ENCODE measurements at regions not wholly inside any gene's neighbourhood (a gene's known extent, or its start where the extent isn't known, plus 50 kb on each side); places are given as distances from the start of the nearest gene placed in this dataset.

- DNase-seq (ENCODE audit: low spot score), result no peak
These were observed 162.9 kb downstream of the FAM170A start for GRCh38 chr5:119792161-119792799.

- no peak for DNase-seq (ENCODE audit: low spot score)
These were observed 166.4 kb downstream of the FAM170A start for GRCh38 chr5:119795768-119796167.

DNA sequence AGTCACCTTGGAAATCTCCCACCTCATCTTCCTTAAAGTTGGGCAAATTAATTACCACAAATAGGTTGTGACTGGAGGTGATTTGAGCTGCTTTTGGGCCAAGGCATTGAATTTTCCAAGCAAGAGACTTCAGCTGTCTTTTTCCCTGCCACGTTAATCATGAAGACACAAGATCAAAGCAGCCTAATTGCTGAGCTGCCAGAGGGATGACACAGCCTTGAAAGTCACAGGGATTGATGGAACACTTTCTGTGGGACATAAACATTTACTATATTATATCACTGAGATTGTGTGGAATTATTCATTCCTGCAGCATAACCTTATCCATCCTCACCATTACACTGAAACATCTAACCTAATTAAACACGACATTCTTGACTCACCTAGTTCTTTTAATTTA is 172.2 kb downstream of the FAM170A start:
- no peak for DNase-seq (ENCODE audit: low spot score)

GRCh38 chr5:119808024-119808423 is 178.7 kb downstream of the FAM170A start:
- DNase-seq (ENCODE audit: low spot score), result no peak

- DNase-seq (ENCODE audit: low spot score), result no peak
These were observed 179.1 kb downstream of the FAM170A start for GRCh38 chr5:119808474-119808873.

DNA sequence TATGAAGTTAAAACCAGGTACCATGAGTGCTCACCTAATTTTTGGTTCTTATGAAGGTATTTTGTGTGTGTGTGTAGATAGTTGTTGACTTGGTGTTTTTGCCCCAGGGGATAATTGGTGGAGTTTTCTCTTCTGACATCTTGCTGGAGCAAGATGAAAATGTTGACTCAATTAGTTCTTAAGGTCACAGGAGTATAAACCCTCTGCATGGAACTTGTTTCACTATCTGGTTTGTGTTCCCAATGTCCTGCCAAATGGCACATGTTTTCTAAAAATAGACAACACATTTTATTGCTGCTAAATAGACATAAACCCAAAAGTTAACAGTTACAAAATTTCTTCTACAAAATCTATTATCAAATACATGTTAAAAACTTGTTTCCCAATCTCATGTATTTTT is 180.9 kb downstream of the FAM170A start:
- no peak for DNase-seq (ENCODE audit: low spot score)

DNA sequence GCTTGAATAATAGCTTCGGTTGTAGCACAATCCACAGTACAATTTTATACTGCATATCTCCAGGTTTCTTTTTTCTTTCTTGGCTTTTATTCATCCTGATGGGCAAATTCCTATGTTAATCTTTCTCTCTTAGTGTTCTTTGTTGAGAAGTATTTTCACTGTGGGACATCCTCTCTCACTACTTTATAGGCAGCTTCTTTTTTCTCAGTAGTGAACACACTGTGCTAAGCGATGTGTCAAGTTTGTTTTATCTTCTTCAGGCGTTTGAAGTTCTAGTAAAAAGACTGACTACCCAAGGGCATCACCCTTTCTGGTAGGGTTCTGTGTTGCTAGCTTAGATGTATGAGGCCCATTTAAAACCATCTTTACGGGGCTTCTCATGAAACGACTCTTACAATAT is 182.1 kb downstream of the FAM170A start:
- no peak for DNase-seq (ENCODE audit: low spot score)

DNA sequence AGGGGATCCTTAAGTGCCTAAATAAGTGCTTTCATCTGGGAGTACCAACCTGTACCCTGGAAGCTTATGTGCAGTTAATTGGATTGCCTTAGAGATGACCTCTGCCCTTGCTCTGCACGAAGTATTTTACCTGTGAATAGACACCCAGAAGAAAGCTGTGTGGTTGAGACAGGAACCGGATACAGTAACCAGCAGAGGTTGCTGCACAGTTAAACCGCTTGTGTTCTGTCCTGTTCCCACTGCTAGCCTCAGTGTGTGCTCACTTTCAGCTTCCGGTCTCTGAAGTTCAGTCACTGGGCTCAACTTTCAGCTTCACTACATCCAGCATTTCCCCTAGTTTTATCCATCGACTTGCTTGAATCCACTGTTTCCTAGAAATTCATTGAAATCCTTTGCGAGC is 185.3 kb downstream of the FAM170A start:
- DNase-seq (ENCODE audit: low spot score), result no peak

DNA sequence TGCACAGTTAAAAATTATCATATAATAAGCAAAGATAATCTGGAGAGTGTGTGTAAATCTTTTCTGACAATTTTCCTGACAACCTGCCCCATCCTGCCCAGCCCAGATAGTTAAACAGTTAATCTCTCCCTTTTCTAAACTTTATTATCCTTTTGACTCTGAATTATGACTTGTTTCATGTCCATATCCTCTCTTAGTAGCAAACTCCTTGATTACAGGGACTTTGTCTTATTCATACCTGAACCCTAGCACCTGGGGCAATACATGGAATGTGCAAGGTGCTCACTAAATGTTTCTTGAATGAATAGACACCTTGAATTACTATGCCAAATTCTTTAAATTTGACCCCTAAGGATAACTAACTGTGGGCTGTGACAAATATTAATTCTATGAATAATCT is 186.7 kb downstream of the FAM170A start:
- DNase-seq (ENCODE audit: low spot score), result no peak

- DNase-seq (ENCODE audit: low spot score), result no peak
These were observed 190.7 kb downstream of the FAM170A start for GRCh38 chr5:119820016-119820415.

- DNase-seq (ENCODE audit: low spot score), result no peak
These were observed 191.2 kb downstream of the FAM170A start for GRCh38 chr5:119820608-119821007.

GRCh38 chr5:119828541-119828940 is 199.2 kb downstream of the FAM170A start:
- no peak for DNase-seq (ENCODE audit: low spot score)

GRCh38 chr5:119829341-119829740 is 200.0 kb downstream of the FAM170A start:
- DNase-seq (ENCODE audit: low spot score), result no peak

DNA sequence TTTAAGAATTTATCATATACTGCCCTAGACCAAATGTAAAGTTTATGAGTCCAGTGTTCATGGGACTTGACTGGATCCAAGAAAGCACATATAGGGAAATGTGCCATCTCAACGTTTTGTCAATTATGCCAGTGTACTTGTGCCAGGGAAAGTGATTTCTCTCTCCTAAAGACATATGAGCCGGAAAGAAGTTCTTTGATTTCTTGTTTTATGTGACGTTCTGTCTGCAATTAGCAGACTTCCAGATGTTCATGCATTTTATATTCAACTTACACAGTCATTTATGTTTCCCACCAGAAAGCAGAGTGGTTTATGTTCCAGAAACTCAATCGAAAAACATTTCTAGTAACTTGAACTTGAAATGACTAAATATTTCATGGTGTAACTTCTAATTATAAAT is 203.8 kb downstream of the FAM170A start:
- DNase-seq (ENCODE audit: low spot score), result no peak

- DNase-seq (ENCODE audit: low spot score), result no peak
These were observed 210.8 kb downstream of the FAM170A start for GRCh38 chr5:119840175-119840574.

- no peak for DNase-seq (ENCODE audit: low spot score)
These were observed 222.8 kb downstream of the FAM170A start for GRCh38 chr5:119852140-119852539.

- no peak for DNase-seq (ENCODE audit: low spot score)
These were observed 231.1 kb downstream of the FAM170A start for GRCh38 chr5:119860463-119860862.

DNA sequence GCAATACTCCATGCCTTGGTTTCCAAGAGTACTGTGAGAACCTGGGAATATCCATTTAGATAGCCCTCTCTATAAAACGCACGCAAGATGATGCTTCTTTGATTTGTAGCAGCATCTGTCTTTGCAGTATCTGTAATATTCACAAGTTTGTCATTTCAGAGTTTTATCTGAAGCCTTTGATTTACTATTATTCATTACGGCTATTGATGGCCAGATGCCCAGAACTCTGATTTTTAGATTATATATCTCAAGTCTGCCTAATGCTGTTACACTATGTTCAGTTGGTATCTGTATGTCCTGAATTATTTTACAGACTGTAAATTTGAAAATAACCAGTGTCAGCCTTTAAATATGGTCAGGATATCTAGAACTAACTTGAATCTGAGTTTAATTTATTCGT is 233.3 kb downstream of the FAM170A start:
- DNase-seq (ENCODE audit: low spot score), result no peak

DNA sequence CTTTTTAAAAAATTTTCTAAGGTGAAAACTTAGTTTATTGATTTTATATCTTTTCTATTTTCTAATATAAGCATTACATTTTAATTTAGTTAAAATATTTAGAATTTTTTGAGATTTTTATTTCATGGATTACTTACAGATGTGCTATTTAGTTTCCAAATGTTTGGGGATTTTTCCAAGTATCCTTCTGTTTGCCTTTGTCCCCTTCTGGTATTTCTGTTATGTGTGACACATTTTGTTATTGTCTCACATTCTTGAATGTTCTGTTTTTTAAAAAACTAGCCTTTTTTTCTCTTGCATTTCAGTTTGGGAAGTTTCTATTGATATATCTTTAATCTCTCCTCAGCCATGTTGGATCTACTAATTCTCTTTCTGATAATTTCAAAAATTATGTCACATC is 234.9 kb downstream of the FAM170A start:
- no peak for DNase-seq (ENCODE audit: low spot score)

- no peak for DNase-seq (ENCODE audit: low spot score)
These were observed 244.3 kb downstream of the FAM170A start for GRCh38 chr5:119873611-119874010.

DNA sequence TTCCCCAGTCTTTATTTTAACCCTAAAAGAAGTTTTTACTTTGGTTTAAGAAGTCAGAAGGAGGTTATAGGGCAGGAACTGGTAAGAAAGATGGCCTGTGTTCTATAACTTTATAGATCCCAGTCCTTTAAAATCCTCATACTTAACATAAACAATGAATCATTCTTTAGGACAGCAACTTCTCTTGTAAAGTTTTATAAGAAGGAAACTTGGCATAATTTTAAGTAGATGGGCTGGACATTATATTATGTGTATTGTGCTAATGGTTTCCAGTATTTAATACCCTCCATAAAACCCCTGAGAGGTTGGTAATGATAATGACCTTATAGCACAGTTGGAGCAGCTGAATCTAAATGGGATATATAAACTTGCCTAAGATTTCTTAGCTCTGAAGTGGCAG is 247.2 kb downstream of the FAM170A start:
- no peak for DNase-seq (ENCODE audit: low spot score)

DNA sequence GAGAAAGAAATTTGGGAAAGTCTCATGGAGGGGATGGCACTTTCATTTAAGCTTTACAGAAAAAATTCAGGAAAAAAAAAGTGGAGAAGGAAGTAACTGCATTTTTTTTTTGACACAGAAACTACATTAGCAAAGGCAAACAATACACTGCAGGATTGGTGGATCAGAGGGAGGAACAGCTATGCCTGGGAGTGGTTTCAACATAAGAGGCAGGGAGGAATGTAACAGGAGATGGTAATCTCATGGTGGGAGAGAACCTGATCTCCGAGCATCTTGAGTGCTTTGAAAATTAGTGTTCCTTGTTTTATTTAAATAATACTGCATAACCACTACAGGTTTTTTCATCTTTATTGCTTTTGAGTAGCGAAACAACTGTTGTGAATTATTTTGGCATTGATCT is 249.4 kb downstream of the FAM170A start:
- DNase-seq (ENCODE audit: low spot score), result no peak

- no peak for DNase-seq (ENCODE audit: low spot score)
These were observed 250.1 kb downstream of the FAM170A start for GRCh38 chr5:119879446-119879845.

DNA sequence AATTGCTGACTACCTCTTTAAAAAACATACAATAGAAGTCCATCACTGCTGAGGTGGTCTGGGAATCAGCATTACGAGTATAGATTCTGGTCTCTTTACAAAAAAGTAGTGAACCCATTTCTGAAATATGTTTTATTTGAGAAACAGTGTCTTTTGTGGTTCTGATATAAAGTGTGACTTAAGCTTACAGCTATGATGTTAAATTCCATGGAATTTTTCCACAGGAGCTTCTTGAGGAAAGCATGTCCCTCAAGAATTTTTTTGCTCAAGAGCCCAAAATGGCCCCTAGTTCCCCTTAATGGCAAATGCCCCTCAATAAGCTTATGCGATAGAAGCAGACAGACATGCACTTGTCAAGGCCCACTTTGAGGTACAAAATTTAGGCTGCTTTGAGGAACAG is 265.7 kb downstream of the FAM170A start:
- DNase-seq (ENCODE audit: low spot score), result no peak

Measured in kidney tubule cell (primary cell).